Keratinocyte (primary cell): ENCODE measurements at regions not wholly inside any gene's neighbourhood (a gene's known extent, or its start where the extent isn't known, plus 50 kb on each side); places are given as distances from the start of the nearest gene placed in this dataset.

Source experiments
- CTCF ChIP-seq, 3 experiments: IDR thresholded peaks in 1 of 3; conservative IDR thresholded peaks in 1 of 3; optimal IDR thresholded peaks in 1 of 3; 2 replicates in 2 of 3; 3 replicates in 1 of 3; pipeline versions ENCODE3 to v1.5.1; 2011; ENCODE audit warnings: low read length in 3 of 3, mild to moderate bottlenecking in 3 of 3, moderate library complexity in 2 of 3, control low read depth in 1 of 3, inconsistent platforms in 1 of 3; ENCODE audit not compliant: insufficient read depth in 2 of 3; ENCODE audit errors: extremely low read depth in 1 of 3
- EZH2 ChIP-seq: IDR thresholded peaks from one replicate; pipeline ENCODE4 v1.6.1; 2012; ENCODE audit warnings: inconsistent platforms, mild to moderate bottlenecking, low read length, moderate library complexity

GRCh38 chr14:86540636-86541247 is 1010.8 kb downstream of the FLRT2 start:
- TF ChIP-seq CTCF (optimal IDR thresholded peaks at IDR 0.05 in 1 of 3, IDR thresholded peaks at IDR 0.05 in 1 of 3, conservative IDR thresholded peaks at IDR 0.05 in 1 of 3; ENCODE audit: extremely low read depth in 1 of 3, insufficient read depth in 2 of 3, low read length in 3 of 3): no peak
- TF ChIP-seq EZH2: no peak
